Brain microvascular endothelial cell (primary cell): ENCODE measurements at regions not wholly inside any gene's neighbourhood (a gene's known extent, or its start where the extent isn't known, plus 50 kb on each side); places are given as distances from the start of the nearest gene placed in this dataset.

Experiments used
- DNase-seq: peaks from one replicate; pipeline ENCODE4 v3.0.0-alpha.2; 2020
- H3K27ac ChIP-seq: fragments of 250-450 bp; sonication (Bioruptor Pico); 2 replicates; pipeline ENCODE4 v1.5.1; 2020; ENCODE audit warnings: mild to moderate bottlenecking, moderate library complexity
- H3K27me3 ChIP-seq: fragments of 250-450 bp; sonication (Bioruptor Pico); replicated peaks from 2 replicates; pipeline ENCODE4 v1.5.1; 2020; ENCODE audit warnings: mild to moderate bottlenecking
- H3K36me3 ChIP-seq: fragments of 250-450 bp; sonication (Bioruptor Pico); replicated peaks from 2 replicates; pipeline ENCODE4 v1.5.1; 2020; ENCODE audit warnings: mild to moderate bottlenecking
- H3K4me3 ChIP-seq: 2 replicates; pipeline ENCODE4 v1.5.1; 2011; ENCODE audit warnings: low read depth, mild to moderate bottlenecking, control low read depth, low read length, moderate library complexity
- CTCF ChIP-seq: IDR thresholded peaks from 2 replicates; pipeline ENCODE4 v1.5.1; 2011; ENCODE audit warnings: low read depth, mild to moderate bottlenecking, moderate library complexity, low read length, control low read depth, inconsistent platforms; ENCODE audit errors: missing control alignments
- in situ Hi-C: cut with HindIII; loops from 2 replicates; pipeline ENCODE4 v1.10.0; 2017; ENCODE audit warnings: low sequenced_read_pairs, low pct_ligation_motif_present

DNA sequence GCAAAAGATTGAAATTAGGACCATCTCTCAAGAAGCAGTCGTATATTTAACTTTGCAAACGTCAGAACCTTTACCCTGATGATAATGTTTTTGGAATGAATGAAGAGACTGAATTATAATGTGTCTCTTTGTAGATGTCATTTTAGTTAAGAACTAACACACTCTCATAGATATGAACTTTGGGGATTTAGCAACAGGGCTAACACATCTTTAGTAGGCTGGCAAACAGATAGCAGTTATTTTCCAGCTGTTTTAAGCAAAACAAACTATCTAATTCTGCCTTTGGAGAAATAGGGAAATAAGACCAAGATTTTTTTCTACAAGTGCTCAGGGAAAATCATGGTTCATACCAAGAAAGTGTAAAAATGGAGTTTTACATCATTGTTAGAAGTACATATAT, 469.7 kb downstream of the SPATA31D1 start:
- no peak for DNase-seq
- no peak overlapping the region for H3K27ac ChIP-seq
- TF ChIP-seq CTCF = no peak
- H3K36me3 ChIP-seq = no peaks in the 10 kb centered on the region
- no peak overlapping the region for H3K4me3 ChIP-seq
- no peaks in the 10 kb centered on the region for H3K27me3 ChIP-seq
- in situ Hi-C loops = no loop called here

GRCh38 chr9:82466616-82467260, 478.2 kb downstream of the SPATA31D1 start:
- peak; percentile 64 for TF ChIP-seq CTCF

GRCh38 chr9:82467436-82467835, 478.9 kb downstream of the SPATA31D1 start:
- H3K27ac ChIP-seq = no peak overlapping the region

More at GRCh38 chr9:82466616-82467260, 478.2 kb downstream of the SPATA31D1 start:
- Histone ChIP-seq H3K27ac (no peak overlapping the region), H3K4me3 (no peak overlapping the region), H3K27me3 (no peaks in the 10 kb centered on the region), H3K36me3 (no peaks in the 10 kb centered on the region)
- in situ Hi-C loops = no loop called here
- DNase-seq = no peak

GRCh38 chr9:82474235-82474634, 485.7 kb downstream of the SPATA31D1 start:
- in situ Hi-C loops = no loop called here
- Histone ChIP-seq H3K27ac (no peak overlapping the region), H3K36me3 (no peaks in the 10 kb centered on the region), H3K27me3 (no peaks in the 10 kb centered on the region), H3K4me3 (no peak overlapping the region)
- DNase-seq = no peak
- TF ChIP-seq CTCF = no peak

More at GRCh38 chr9:82467436-82467835, 478.9 kb downstream of the SPATA31D1 start:
- in situ Hi-C loops = no loop called here
- Histone ChIP-seq H3K4me3 (no peak overlapping the region), H3K27me3 (no peaks in the 10 kb centered on the region), H3K36me3 (no peaks in the 10 kb centered on the region)
- DNase-seq = no peak
- no peak for TF ChIP-seq CTCF

DNA sequence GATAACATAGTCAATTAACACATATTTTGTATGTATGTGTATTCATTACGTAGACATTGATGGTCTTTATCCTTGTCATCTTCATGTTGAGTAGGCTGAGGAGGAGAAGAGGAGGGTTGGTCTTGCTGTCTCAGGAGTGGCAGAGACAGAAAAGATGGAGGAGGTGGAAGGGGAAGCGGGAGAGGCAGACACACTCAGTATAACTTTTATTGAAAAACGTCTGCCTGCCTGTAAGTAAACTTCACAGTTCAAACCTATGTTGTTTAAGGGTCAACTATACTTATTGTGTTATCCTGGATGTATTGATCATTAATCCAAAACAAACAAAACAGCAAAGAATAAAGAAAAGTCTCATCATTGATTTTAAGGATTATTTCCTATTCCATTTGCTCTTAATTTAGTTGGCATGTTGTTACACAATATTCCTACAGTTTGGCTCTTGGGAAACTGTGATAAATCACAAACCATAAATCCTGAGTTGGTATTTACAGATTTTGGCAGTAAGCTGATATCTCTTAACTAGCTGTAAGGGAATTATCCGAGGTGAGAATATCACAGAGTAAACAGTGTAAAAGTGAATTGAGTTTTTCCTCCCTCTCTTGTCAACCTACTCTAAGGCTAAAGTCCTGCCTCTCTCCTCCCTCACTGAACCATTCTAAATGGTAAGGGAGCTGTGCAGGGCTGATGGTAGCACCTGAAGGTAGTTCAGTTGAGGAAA, 487.2 kb downstream of the SPATA31D1 start:
- no peak for DNase-seq
- Histone ChIP-seq H3K4me3 (no peak overlapping the region), H3K27me3 (no peaks in the 10 kb centered on the region), H3K36me3 (no peaks in the 10 kb centered on the region), H3K27ac (no peak overlapping the region)
- no peak for TF ChIP-seq CTCF
- in situ Hi-C loops = no loop called here
